ENCODE measurements at regions not wholly inside any gene's neighbourhood (a gene's known extent, or its start where the extent isn't known, plus 50 kb on each side); places are given as distances from the start of the nearest gene placed in this dataset.
"Not testable (repeated sequence)": the region's sequence is repeated elsewhere in the genome, so short reads cannot be mapped to it uniquely, and the experiment has no call there.

- in situ Hi-C loops (cut with HindIII; ENCODE audit: low pct_ligation_motif_present, low sequenced_read_pairs), result loop anchor here (25.0 kb wide), 1 partner anchor 572 kb away; the partner anchor contains the start of gene PRDM6
- not testable (repeated sequence) for H3K27me3 ChIP-seq (replicated peaks); DNase-seq; H3K27ac ChIP-seq; H3K36me3 ChIP-seq (replicated peaks); H3K4me3 ChIP-seq (ENCODE audit: low read depth, low read length)
These were observed 203.2 kb downstream of the SNCAIP start for GRCh38 chr5:122515210-122515609.

GRCh38 chr5:122515709-122516431 lies 203.8 kb downstream of the SNCAIP start:
- peak; percentile 69 for DNase-seq
- H3K4me3 ChIP-seq (ENCODE audit: low read depth, low read length), result no peak overlapping the region
- TF ChIP-seq CTCF (IDR thresholded peaks at IDR 0.05; ENCODE audit: low read depth, low read length, missing control alignments), result peak; percentile 88
- H3K36me3 ChIP-seq (replicated peaks), result no peaks in the 10 kb centered on the region
- no peak overlapping the region for H3K27ac ChIP-seq
- in situ Hi-C loops (cut with HindIII; ENCODE audit: low pct_ligation_motif_present, low sequenced_read_pairs), result loop anchor here (25.0 kb wide), 1 partner anchor 571 kb away; the partner anchor contains the start of gene PRDM6
- no peaks in the 10 kb centered on the region for H3K27me3 ChIP-seq (replicated peaks)

GRCh38 chr5:122516432-122516743 lies 204.4 kb downstream of the SNCAIP start:
- no peak for DNase-seq
- TF ChIP-seq CTCF (IDR thresholded peaks at IDR 0.05; ENCODE audit: low read depth, low read length, missing control alignments), result no peak
- Histone ChIP-seq H3K27ac (no peak overlapping the region), H3K27me3 (replicated peaks) (no peaks in the 10 kb centered on the region), H3K36me3 (replicated peaks) (no peaks in the 10 kb centered on the region), H3K4me3 (ENCODE audit: low read depth, low read length) (no peak overlapping the region)
- in situ Hi-C loops (cut with HindIII; ENCODE audit: low pct_ligation_motif_present, low sequenced_read_pairs), result loop anchor here (25.0 kb wide), 1 partner anchor 571 kb away; the partner anchor contains the start of gene PRDM6

- in situ Hi-C loops (cut with HindIII; ENCODE audit: low pct_ligation_motif_present, low sequenced_read_pairs), result loop anchor here (25.0 kb wide), 1 partner anchor 570 kb away; the partner anchor contains the start of gene PRDM6
These were observed 205.1 kb downstream of the SNCAIP start for GRCh38 chr5:122517091-122517490.

GRCh38 chr5:122523776-122524175 lies 211.7 kb downstream of the SNCAIP start:
- DNase-seq, result no peak
- TF ChIP-seq CTCF (IDR thresholded peaks at IDR 0.05; ENCODE audit: low read depth, low read length, missing control alignments), result no peak
- Histone ChIP-seq H3K27ac (no peak overlapping the region), H3K27me3 (replicated peaks) (no peaks in the 10 kb centered on the region), H3K36me3 (replicated peaks) (no peaks in the 10 kb centered on the region), H3K4me3 (ENCODE audit: low read depth, low read length) (no peak overlapping the region)
- in situ Hi-C loops (cut with HindIII; ENCODE audit: low pct_ligation_motif_present, low sequenced_read_pairs), result loop anchor here (25.0 kb wide), 1 partner anchor 564 kb away; the partner anchor contains the start of gene PRDM6

More at GRCh38 chr5:122517091-122517490, 205.1 kb downstream of the SNCAIP start:
- no peak overlapping the region for H3K27ac ChIP-seq
- no peak for DNase-seq
- no peaks in the 10 kb centered on the region for H3K36me3 ChIP-seq (replicated peaks)
- H3K27me3 ChIP-seq (replicated peaks), result no peaks in the 10 kb centered on the region
- H3K4me3 ChIP-seq (ENCODE audit: low read depth, low read length), result no peak overlapping the region
- TF ChIP-seq CTCF (IDR thresholded peaks at IDR 0.05; ENCODE audit: low read depth, low read length, missing control alignments), result no peak

GRCh38 chr5:122527547-122527946 lies 215.5 kb downstream of the SNCAIP start:
- no peak overlapping the region for H3K27ac ChIP-seq
- H3K4me3 ChIP-seq (ENCODE audit: low read depth, low read length), result no peak overlapping the region
- no peaks in the 10 kb centered on the region for H3K27me3 ChIP-seq (replicated peaks)
- no peaks in the 10 kb centered on the region for H3K36me3 ChIP-seq (replicated peaks)
- TF ChIP-seq CTCF (IDR thresholded peaks at IDR 0.05; ENCODE audit: low read depth, low read length, missing control alignments), result no peak
- no peak for DNase-seq
- in situ Hi-C loops (cut with HindIII; ENCODE audit: low pct_ligation_motif_present, low sequenced_read_pairs), result no loop called here

Data from brain microvascular endothelial cell (primary cell).